PFSK-1 (cell line): ENCODE measurements at regions not wholly inside any gene's neighbourhood (a gene's known extent, or its start where the extent isn't known, plus 50 kb on each side); places are given as distances from the start of the nearest gene placed in this dataset.

Experiments
- FOXP2 ChIP-seq: optimal IDR thresholded peaks from 2 replicates; pipeline ENCODE3; 2011; ENCODE audit warnings: borderline replicate concordance, control low read depth, inconsistent platforms; ENCODE audit not compliant: insufficient read depth; ENCODE audit errors: extremely low read length, extremely low read depth
- POLR2AphosphoS5 ChIP-seq: IDR thresholded peaks from 2 replicates; pipeline ENCODE4 v1.6.1; 2012; ENCODE audit warnings: low read depth, mild to moderate bottlenecking, control low read depth, low read length, moderate library complexity
- REST ChIP-seq, 2 experiments: IDR thresholded peaks; 2 replicates each; pipeline versions ENCODE4 v1.6.1 to v1.8.0; 2011 to 2012; ENCODE audit warnings: low read depth in 2 of 2, low read length in 2 of 2, control low read depth in 1 of 2, inconsistent platforms in 1 of 2, mild to moderate bottlenecking in 1 of 2, moderate library complexity in 1 of 2; ENCODE audit not compliant: insufficient read depth in 1 of 2
- SIN3A ChIP-seq: IDR thresholded peaks from 2 replicates; pipeline ENCODE4 v1.6.1; 2012; ENCODE audit warnings: mild to moderate bottlenecking, low read length, moderate library complexity, borderline replicate concordance; ENCODE audit not compliant: insufficient read depth
- TAF1 ChIP-seq: IDR thresholded peaks from 2 replicates; pipeline ENCODE4 v1.6.1; 2012; ENCODE audit warnings: low read length, control low read depth, borderline replicate concordance; ENCODE audit not compliant: insufficient read depth

GRCh38 chr11:92830377-92831155, 138.9 kb upstream of the MTNR1B start:
- TF ChIP-seq POLR2AphosphoS5 (no peak), TAF1 (no peak), SIN3A (no peak), FOXP2 (no peak), REST (IDR thresholded peaks at IDR 0.05; ENCODE audit: insufficient read depth in 1 of 2, low read depth in 2 of 2, low read length in 2 of 2) (no peak)

GRCh38 chr11:92834296-92835020, 135.0 kb upstream of the MTNR1B start:
- TF ChIP-seq POLR2AphosphoS5 = no peak

- TF ChIP-seq REST (IDR thresholded peaks at IDR 0.05; ENCODE audit: insufficient read depth in 1 of 2, low read depth in 2 of 2, low read length in 2 of 2) (no peak), SIN3A (no peak), TAF1 (no peak), FOXP2 (no peak), POLR2AphosphoS5 (no peak)
These were observed 131.9 kb upstream of the MTNR1B start for GRCh38 chr11:92837595-92837994.

- TF ChIP-seq SIN3A = no peak
- no peak for TF ChIP-seq POLR2AphosphoS5
- TF ChIP-seq FOXP2 = no peak
- TF ChIP-seq REST (IDR thresholded peaks at IDR 0.05; ENCODE audit: insufficient read depth in 1 of 2, low read depth in 2 of 2, low read length in 2 of 2) = peak; percentile 88 to 91
- TF ChIP-seq TAF1 = no peak
These were observed 130.6 kb upstream of the MTNR1B start for GRCh38 chr11:92838759-92839310.

- TF ChIP-seq POLR2AphosphoS5 (no peak), SIN3A (no peak), REST (IDR thresholded peaks at IDR 0.05; ENCODE audit: insufficient read depth in 1 of 2, low read depth in 2 of 2, low read length in 2 of 2) (no peak), FOXP2 (no peak)
These were observed 130.0 kb upstream of the MTNR1B start for GRCh38 chr11:92839450-92839849.
